H9 (cell line): ENCODE measurements at regions not wholly inside any gene's neighbourhood (a gene's known extent, or its start where the extent isn't known, plus 50 kb on each side); places are given as distances from the start of the nearest gene placed in this dataset.

Experiments used
- DNase-seq: peaks from one replicate; pipeline ENCODE4 v3.0.0-alpha.2; 2017
- H2AFZ ChIP-seq: one replicate; pipeline ENCODE4 v1.6.1; 2013; ENCODE audit warnings: mild to moderate bottlenecking, low read length, control low read depth, moderate library complexity
- H2AK5ac ChIP-seq: 2 replicates; pipeline ENCODE4 v1.6.1; 2013; ENCODE audit warnings: low read length, control low read depth, mixed read lengths; ENCODE audit not compliant: insufficient read length
- H2BK120ac ChIP-seq: one replicate; pipeline ENCODE4 v1.6.1; 2013; ENCODE audit warnings: low read depth, mild to moderate bottlenecking, low read length, control low read depth, inconsistent platforms; ENCODE audit not compliant: poor library complexity, severe bottlenecking
- H2BK12ac ChIP-seq: 2 replicates; pipeline ENCODE4 v1.6.1; 2013; ENCODE audit warnings: low read length, control low read depth, mixed read lengths, low read depth; ENCODE audit not compliant: insufficient read length
- H2BK15ac ChIP-seq: 2 replicates; pipeline ENCODE4 v1.6.1; 2013; ENCODE audit warnings: low read depth, low read length, control low read depth
- H2BK20ac ChIP-seq: one replicate; pipeline ENCODE4 v1.6.1; 2013; ENCODE audit warnings: low read depth, mild to moderate bottlenecking, low read length, control low read depth, inconsistent platforms; ENCODE audit not compliant: poor library complexity, severe bottlenecking
- H2BK5ac ChIP-seq: 2 replicates; pipeline ENCODE4 v1.6.1; 2013; ENCODE audit warnings: low read length, control low read depth, mixed read lengths; ENCODE audit not compliant: insufficient read length
- H3K14ac ChIP-seq: 2 replicates; pipeline ENCODE4 v1.6.1; 2013; ENCODE audit warnings: low read length, control low read depth; ENCODE audit not compliant: insufficient read depth
- H3K18ac ChIP-seq: 2 replicates; pipeline ENCODE4 v1.6.1; 2013; ENCODE audit warnings: low read depth, mild to moderate bottlenecking, mixed read lengths, low read length, control low read depth; ENCODE audit not compliant: insufficient read length
- H3K23ac ChIP-seq: 2 replicates; pipeline ENCODE4 v1.6.1; 2013; ENCODE audit warnings: low read length, control low read depth, mixed read lengths, low read depth; ENCODE audit not compliant: insufficient read length
- H3K23me2 ChIP-seq: 2 replicates; pipeline ENCODE4 v1.6.1; 2013; ENCODE audit warnings: low read depth, mild to moderate bottlenecking, mixed read lengths, low read length, control low read depth; ENCODE audit not compliant: insufficient read length, poor library complexity, severe bottlenecking
- H3K27ac ChIP-seq: 2 replicates; pipeline ENCODE4 v1.5.1; 2013; ENCODE audit warnings: low read length, control low read depth, mixed read lengths, low read depth; ENCODE audit not compliant: insufficient read length
- H3K27me3 ChIP-seq: 2 replicates; pipeline ENCODE4 v1.6.1; 2013; ENCODE audit warnings: low read length, control low read depth, inconsistent platforms; ENCODE audit not compliant: insufficient read depth
- H3K4ac ChIP-seq: 2 replicates; pipeline ENCODE4 v1.6.1; 2013; ENCODE audit warnings: low read depth, mild to moderate bottlenecking, control low read depth, inconsistent platforms, low read length, moderate library complexity
- H3K4me1 ChIP-seq: 2 replicates; pipeline ENCODE4 v1.6.1; 2013; ENCODE audit warnings: low read length, control low read depth, inconsistent platforms; ENCODE audit not compliant: insufficient read depth
- H3K4me2 ChIP-seq: 2 replicates; pipeline ENCODE4 v1.6.1; 2013; ENCODE audit warnings: low read length, control low read depth, mixed read lengths; ENCODE audit not compliant: insufficient read length, insufficient read depth
- H3K56ac ChIP-seq: 2 replicates; pipeline ENCODE4 v1.6.1; 2013; ENCODE audit warnings: low read depth, mild to moderate bottlenecking, mixed read lengths, low read length, control low read depth; ENCODE audit not compliant: insufficient read length
- H3K79me1 ChIP-seq: 2 replicates; pipeline ENCODE4 v1.6.1; 2013; ENCODE audit warnings: low read depth, mild to moderate bottlenecking, moderate library complexity, low read length, control low read depth, inconsistent platforms; ENCODE audit not compliant: insufficient read depth, poor library complexity, severe bottlenecking
- H3K79me2 ChIP-seq: 2 replicates; pipeline ENCODE4 v1.6.1; 2013; ENCODE audit warnings: low read length, control low read depth, inconsistent platforms; ENCODE audit not compliant: insufficient read depth
- H3K9ac ChIP-seq: 2 replicates; pipeline ENCODE4 v1.6.1; 2013; ENCODE audit warnings: low read length, control low read depth, mixed read lengths; ENCODE audit not compliant: insufficient read length; ENCODE audit errors: extremely low read depth
- H3K9me3 ChIP-seq: one replicate; pipeline ENCODE4 v1.6.1; 2013; ENCODE audit warnings: low read depth, low read length, inconsistent platforms; ENCODE audit not compliant: control insufficient read depth
- H3T11ph ChIP-seq: one replicate; pipeline ENCODE4 v1.6.1; 2013; ENCODE audit warnings: mild to moderate bottlenecking, low read length, control low read depth, inconsistent platforms
- H4K20me1 ChIP-seq: one replicate; pipeline ENCODE4 v1.6.1; 2013; ENCODE audit not compliant: control insufficient read depth, insufficient read length, insufficient read depth
- H4K5ac ChIP-seq: 2 replicates; pipeline ENCODE4 v1.6.1; 2013; ENCODE audit warnings: low read depth, mild to moderate bottlenecking, mixed read lengths, low read length, control low read depth; ENCODE audit not compliant: insufficient read length
- H4K8ac ChIP-seq: replicated peaks from 2 replicates; pipeline ENCODE4 v1.6.1; 2013; ENCODE audit warnings: low read length, control low read depth, mixed read lengths, low read depth; ENCODE audit not compliant: insufficient read length
- H4K91ac ChIP-seq: 2 replicates; pipeline ENCODE4 v1.6.1; 2013; ENCODE audit warnings: low read depth, mild to moderate bottlenecking, moderate library complexity, mixed read lengths, low read length, control low read depth; ENCODE audit not compliant: insufficient read length
- H3K27ac Mint-ChIP-seq, 3 experiments: 2 replicates in 2 of 3; 3 replicates in 1 of 3; pipeline ENCODE4 v1.8.0; 2020 to 2021; ENCODE audit warnings: mixed read lengths in 3 of 3, mild to moderate bottlenecking in 1 of 3, moderate library complexity in 1 of 3
- H3K27me3 Mint-ChIP-seq: 2 replicates; pipeline ENCODE4 v1.8.0; 2021; ENCODE audit warnings: low read depth, mild to moderate bottlenecking, moderate library complexity, mixed read lengths
- H3K36me3 Mint-ChIP-seq, 3 experiments: 2 replicates in 2 of 3; 3 replicates in 1 of 3; pipeline ENCODE4 v1.8.0; 2020 to 2021; ENCODE audit warnings: low read depth in 3 of 3, mixed read lengths in 3 of 3; ENCODE audit not compliant: insufficient read depth in 1 of 3
- H3K4me1 Mint-ChIP-seq, 2 experiments: 2 replicates each; pipeline ENCODE4 v1.8.0; 2020; ENCODE audit warnings: mixed read lengths in 2 of 2
- H3K4me3 Mint-ChIP-seq, 2 experiments: 2 replicates in 1 of 2; 3 replicates in 1 of 2; pipeline ENCODE4 v1.8.0; 2020 to 2021; ENCODE audit warnings: mild to moderate bottlenecking in 2 of 2, mixed read lengths in 2 of 2, moderate library complexity in 1 of 2
- H3K9me3 Mint-ChIP-seq, 2 experiments: 2 replicates in 1 of 2; 3 replicates in 1 of 2; pipeline ENCODE4 v1.8.0; 2020; ENCODE audit warnings: mild to moderate bottlenecking in 2 of 2, mixed read lengths in 2 of 2, moderate library complexity in 1 of 2
- CTCF ChIP-seq: fragments of 200-600 bp; sonication (generic); conservative IDR thresholded peaks from 3 replicates; pipeline ENCODE4 v1.8.0; 2021; ENCODE audit warnings: antibody characterized with exemption, mild to moderate bottlenecking

- no peak overlapping the region for H2BK15ac ChIP-seq
Observed at GRCh38 chr18:26628017-26628416, 79.7 kb upstream of the KCTD1 start.

More at GRCh38 chr18:26628017-26628416, 79.7 kb upstream of the KCTD1 start:
- Histone ChIP-seq H3K18ac (no peak overlapping the region), H2AK5ac (no peak overlapping the region), H4K91ac (no peak overlapping the region), H3K79me2 (no peaks in the 10 kb centered on the region), H2BK5ac (no peak overlapping the region), H4K5ac (no peak overlapping the region), H3K4me2 (no peak overlapping the region), H3K4me1 (no peaks in the 10 kb centered on the region), H2BK120ac (no peak overlapping the region), H3K23ac (no peak overlapping the region), H2AFZ (no peak overlapping the region), H3K27me3 (no peaks in the 10 kb centered on the region), H3T11ph (no peak overlapping the region), H4K8ac (no peak overlapping the region), H3K27ac (no peak overlapping the region), H3K23me2 (no peaks in the 10 kb centered on the region), H2BK20ac (no peak overlapping the region), H2BK12ac (no peak overlapping the region), H3K14ac (no peak overlapping the region), H4K20me1 (no peaks in the 10 kb centered on the region), H3K9me3 (peaks cover 21% of the 10 kb centered on the region), H3K79me1 (no peaks in the 10 kb centered on the region), H3K4ac (no peak overlapping the region), H3K56ac (no peak overlapping the region), H3K9ac (no peak overlapping the region)
- H3K9me3 Mint-ChIP-seq: peaks cover 34% of the 10 kb centered on the region in 2 experiments
- no peak overlapping the region for H3K4me3 Mint-ChIP-seq
- peaks cover 22 to 28% (median 24%) of the 10 kb centered on the region in 3 experiments for H3K36me3 Mint-ChIP-seq
- no peaks in the 10 kb centered on the region; the same call in none of the 2 replicates for H3K27me3 Mint-ChIP-seq
- H3K27ac Mint-ChIP-seq: no peak overlapping the region
- DNase-seq: no peak
- no peaks in the 10 kb centered on the region for H3K4me1 Mint-ChIP-seq
- TF ChIP-seq CTCF: no peak
